GM19395 (cell line): ENCODE measurements at regions not wholly inside any gene's neighbourhood (a gene's known extent, or its start where the extent isn't known, plus 50 kb on each side); places are given as distances from the start of the nearest gene placed in this dataset.
"Not testable (repeated sequence)": the region's sequence is repeated elsewhere in the genome, so short reads cannot be mapped to it uniquely, and the experiment has no call there.

Source experiments
- ATAC-seq: cut with Tn5 transposase; IDR thresholded peaks from one replicate; pipeline ENCODE4 v1.9.1; 2021; ENCODE audit warnings: mild to moderate bottlenecking, moderate library complexity; ENCODE audit not compliant: unreplicated experiment

DNA sequence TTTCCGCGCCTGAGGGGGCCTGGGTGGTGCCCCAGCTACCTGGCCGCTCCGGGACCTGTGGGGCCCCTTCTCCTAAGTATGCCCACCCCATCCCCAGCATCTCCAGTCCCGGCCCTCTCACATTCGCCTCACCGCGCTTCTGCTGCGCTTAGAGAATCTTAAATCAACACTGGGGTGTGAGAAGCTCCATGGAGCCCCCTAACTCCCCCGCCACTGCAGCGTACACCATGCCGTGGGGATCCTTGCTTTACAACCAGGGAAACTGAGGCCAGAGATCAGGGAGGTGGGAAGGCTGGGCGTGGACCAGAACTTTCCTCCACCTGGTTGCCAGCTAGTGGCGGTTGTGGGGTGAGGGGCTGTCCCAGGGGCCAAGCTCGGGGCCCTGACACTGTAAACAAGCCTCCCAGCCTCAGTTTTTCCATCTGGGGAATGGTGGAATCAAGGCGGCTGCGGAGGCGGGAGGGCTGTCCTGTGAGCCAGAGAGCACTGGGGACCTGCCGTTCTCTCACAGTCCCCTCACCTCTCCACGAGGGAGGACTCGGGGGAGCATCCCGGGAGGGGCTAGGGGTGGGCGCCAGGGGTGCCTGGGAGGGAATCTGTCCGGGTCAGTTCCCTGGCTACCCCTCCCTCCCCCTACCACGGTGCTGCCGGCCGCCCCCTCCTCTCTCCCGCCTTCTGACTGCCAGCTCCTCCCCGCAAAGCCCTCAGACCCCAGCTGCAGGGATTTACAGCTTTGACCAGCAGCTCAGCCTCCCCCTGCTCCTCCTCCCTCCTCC is 161.2 kb downstream of the C9orf50 start:
- ATAC-seq: no peak

DNA sequence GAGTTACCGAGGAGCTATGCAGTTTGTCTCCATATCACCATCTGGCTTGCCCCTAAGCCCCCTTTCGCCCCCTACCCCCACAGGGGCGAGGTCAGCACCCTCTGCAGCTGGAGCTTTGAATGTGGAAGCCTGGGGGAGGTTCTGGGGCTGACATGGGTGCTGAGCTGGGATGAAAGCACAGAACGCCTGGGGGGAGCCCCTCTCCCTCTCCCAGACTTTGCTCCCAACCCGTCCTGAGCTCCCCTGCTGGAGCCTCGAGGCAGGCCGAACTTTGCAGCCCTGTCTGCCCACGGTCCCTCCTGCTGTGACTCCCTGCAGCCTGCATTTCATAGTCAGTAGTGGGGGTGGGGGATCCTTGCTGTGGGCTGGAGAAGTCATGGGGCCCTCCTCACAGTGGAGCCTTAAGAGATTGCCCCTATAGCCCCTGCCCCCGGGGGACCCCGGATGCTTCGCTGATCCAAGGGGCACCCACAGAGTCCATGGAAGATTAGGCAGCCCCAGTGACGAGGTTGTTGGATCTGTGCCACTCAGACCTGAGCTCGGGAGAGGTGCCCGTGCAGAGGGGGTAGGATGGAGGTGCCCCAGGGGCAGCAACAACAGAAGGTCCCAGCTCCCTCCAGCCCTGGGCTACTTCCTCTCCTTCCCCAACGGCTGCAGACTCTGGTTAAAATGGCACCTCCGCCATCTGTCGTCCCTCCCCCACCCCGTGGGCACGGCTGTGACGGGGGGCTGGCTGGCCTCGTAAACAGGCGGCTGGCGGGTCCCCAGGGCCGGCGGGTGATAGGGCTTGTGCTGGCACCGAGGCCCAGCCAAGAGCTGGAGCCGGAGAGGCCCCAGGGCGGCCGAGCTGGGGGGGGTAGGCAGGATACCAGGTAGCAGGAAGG is 162.0 kb downstream of the C9orf50 start:
- no peak for ATAC-seq

DNA sequence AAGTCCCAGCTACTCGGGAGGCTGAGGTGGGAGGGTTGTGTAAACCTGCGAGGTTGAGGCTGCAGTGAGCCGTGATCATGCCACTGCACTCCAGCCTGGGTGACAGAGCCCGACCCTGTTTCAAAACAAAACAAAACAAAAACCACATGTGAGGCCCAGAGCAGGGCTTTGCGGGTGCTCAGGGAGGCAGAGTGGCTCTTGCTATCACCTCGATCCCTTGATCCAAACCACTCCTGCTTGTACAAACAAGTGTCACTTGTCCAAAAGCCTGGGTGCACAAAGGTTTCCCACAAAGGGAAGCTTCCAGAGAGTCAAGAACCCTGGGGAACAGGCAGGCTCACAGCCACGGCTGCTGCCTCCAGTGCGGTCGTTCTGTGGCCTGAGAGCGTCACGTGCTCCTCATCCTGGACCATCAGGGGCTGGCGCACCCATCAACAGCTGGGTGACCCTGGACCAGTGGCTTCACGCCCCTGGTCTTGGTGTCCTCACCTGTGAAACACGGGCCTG is 162.7 kb downstream of the C9orf50 start:
- ATAC-seq: peak; percentile 59

DNA sequence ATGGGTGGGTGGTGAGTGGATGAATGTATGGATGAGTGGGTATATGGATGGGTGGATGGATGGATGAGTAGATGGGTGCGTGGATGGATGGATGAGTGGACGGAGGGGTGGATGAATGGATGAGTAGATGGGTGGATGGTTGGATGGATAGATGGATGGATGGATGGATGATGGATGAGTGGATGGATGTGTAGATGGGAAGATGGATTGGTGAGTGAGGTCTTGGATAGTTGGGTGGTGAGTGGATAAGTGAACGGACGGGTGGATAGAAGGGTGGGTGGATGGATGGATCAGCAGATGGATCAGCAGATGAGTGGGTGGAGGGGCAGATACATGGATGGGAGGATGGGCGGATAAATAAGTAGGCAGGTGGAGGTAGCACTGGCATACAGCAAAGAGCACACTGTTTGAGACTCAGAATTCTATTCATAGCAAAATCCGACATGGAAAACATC is 163.5 kb downstream of the C9orf50 start:
- ATAC-seq: no peak

DNA sequence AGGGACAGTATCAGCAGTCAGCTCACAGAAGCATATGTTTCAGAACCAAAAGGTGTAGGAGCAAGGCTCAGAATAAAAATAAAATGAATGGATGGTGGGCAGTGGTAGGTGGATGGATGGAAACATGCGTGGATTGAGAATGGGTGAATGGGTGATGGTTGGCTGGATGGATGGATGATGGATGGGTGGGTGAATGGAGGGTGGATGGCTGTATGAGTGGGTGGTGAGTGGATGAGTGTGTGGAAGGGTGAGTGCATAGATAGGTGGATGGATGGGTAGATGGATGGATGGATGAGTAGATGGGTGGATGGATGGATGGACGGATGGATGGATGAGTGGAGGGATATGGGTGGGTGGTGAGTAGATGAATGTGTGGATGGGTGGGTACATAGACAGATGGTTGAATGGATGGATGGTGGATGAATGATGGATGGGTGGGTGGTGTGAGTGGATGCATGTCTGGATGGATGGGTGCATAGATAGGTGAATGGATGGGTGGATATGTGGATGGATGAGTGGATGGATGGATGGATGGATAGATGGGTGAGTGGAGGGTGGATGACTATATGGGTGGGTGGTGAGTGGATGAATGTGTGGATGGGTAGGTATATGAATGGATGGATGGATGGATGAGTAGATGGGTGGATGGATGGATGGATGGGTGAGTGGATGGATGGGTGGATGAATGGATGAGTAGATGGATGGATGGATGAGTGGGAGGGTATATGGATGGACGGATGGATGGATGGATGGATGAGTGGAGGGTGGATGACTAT is 164.2 kb downstream of the C9orf50 start:
- no peak for ATAC-seq

DNA sequence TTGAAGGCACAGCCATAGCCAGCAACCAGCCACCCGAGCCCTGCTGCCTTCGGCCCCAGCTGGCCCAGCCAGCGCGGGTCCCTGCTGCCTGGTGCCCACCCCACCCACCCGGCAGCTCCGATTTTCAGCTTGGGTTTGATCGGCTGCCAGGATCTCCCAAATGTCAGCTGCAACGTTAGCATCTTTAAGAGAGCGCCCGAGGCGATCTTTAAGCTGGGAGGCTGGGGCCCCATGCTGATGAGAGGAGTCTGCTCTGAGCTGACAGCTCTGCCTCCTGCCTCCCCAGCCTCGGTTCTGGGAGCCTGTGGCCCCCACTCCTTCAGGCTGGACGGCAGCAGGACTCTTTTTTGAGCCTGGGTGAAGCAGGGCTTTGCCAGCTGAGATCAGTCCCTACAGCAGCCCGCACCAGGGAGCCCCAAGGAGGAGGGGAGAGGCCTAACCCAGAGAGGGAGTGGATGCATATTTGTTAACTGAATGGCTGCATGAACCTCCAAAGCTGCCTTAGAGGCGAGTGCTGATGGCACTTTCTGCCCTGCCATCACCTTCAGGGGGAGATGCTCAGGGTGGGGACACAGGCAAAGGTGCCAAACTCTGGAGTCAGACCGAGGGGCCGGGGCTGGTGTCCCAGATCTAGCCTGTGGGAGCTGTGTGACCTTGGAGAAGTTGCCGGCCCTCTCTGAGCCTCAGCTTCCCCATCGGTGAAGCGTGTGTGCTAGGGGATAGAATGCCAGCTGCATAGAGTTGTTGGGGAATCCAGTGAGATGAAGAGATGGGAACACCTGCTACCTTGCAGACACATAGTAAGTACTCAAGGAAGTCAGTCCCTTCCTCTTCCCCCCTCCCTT is 165.5 kb downstream of the C9orf50 start:
- ATAC-seq: no peak

DNA sequence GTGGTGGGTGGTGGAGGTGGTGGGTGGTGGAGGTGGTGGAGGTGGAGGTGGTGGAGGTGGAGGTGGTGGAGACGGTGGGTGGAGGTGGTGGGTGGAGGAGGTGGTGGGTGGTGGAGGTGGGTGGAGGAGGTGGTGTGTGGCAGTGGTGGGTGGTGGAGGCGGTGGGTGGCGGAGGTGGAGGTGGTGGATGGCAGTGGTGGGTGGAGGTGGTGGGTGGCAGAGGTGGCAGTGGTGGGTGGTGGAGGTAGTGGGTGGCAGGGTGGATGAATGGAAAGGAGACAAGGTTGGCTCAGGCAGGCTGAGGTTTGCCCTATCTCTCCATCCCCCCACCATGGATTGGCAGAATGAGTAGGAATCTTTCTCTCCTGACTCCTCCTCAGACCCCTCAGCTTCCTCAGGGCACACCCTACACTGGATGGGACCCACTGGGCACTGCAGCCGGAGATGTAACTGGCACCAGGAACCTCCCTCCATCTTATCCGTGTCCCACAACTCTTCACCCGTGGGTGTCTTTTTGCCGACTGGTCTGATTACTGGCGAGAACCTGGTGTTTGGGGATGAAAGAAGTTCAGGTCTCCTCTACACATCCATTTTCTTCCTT is 166.3 kb downstream of the C9orf50 start:
- ATAC-seq: no peak

DNA sequence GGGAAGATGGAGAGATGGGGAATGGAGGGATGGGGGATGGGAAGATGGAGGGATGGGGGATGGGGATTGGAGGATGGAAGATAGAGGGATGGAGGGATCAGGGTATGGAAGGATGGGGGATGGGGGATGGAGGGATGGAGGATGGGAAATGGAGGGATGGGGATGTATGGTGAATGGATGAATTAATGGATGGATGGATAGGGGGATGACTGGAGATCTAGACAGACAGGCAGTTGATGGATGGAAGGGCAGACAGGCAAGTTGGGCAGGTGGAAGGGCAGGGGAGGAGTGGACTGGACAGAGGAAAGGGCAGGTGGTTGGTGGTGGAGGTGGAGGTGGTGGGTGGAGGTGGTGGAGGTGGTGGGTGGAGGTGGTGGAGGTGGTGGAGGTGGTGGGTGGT is 167.2 kb downstream of the C9orf50 start:
- no peak for ATAC-seq

DNA sequence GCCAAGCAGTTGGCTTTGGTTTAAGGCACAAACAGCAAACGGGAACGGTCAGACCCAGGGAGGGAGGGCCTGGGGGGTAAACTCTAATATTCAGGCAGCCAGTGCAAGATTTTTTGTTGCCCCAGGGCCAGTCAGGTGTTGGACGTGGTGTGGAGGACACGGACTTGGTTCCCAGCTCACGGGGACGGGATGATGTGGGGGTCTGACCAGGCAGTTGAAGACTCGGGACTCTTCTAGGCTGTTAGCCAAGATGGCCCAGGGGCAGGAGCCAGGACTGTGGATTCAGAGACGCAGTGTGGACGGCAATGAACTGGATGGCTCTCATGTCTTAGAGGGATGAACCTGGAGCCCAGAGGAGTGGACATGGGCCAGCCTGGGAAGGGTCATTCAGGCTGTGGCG is 169.2 kb downstream of the C9orf50 start:
- no peak for ATAC-seq

DNA sequence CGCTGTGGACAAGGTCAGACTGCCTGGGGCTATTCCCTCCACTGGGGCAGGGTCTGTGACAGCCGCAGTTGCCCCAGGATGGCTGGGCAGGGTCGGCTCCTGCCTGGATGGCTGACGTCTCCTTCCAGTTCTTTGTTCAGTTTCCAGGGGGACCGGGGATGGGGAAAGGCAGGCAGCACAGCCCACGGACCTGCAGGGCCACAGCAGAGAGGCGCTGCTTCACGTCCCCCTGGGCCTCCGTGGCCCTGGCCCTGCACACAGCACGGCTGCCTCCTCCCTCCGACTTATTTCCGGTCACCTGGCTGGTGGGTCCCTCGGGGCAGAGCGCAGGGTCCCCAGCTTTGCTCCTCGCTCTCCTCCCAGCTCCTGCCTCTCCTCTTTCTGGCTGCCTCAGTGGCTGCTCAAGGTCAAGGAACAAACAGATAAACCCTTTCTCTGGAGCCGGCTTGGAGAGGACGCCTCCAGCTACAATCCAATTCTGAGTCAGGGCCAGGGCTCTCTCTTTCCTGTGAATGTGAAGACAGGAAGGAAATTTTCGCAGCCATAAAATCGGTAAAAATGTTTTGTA is 169.7 kb downstream of the C9orf50 start:
- no peak for ATAC-seq

DNA sequence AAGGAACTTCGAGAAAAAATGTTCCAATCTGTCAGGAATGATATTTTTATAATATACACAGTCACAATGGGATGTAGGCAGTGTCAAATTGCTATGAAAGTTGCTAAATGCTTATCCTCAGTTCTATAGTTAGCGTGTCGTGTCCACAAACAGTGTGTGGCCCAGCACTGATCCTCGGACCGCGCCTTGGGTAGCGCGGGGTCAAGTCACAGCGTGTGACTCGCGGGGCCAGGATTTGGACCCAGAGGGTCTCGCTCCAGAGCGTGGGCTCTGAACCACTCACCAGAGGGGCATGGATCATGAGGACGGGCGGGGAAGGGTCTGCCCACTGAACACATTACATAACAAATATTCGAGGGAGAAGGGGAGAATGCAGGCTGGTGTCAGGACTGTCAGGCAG is 171.8 kb downstream of the C9orf50 start:
- no peak for ATAC-seq

DNA sequence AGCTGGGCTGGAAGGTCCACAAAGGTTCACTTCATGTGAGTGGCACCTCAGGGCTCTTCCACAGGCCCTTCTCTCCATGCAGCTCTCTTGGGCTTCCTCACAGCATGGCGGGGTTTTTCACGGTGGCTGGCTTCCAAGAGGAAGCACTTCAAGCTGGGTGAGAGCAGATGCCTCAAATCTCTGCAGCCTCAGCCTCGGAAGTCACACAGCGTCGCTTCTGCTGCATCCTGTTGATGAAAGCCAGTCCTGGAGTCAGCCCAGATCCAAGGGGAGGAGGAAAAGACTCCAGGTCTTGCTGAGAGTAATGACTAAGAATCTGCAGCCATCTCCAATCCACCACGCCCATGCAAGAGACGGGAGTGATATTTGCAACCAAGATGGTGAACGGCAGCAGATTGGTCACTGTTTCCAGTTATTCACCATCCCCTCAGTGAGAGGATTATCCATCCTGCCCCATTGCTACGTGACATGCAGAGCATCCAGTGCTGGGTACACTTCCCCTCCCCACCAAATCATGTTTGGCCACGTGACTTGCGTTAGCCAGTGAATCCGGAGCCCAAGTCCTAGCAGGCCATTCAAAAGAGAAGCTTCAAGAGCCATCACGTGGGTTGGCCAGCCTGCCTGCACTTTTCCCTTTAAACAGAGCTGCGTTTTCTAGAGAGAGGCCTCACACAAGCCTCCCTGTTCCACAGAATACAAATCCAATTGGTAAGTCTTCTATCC is 173.9 kb downstream of the C9orf50 start:
- ATAC-seq: no peak

DNA sequence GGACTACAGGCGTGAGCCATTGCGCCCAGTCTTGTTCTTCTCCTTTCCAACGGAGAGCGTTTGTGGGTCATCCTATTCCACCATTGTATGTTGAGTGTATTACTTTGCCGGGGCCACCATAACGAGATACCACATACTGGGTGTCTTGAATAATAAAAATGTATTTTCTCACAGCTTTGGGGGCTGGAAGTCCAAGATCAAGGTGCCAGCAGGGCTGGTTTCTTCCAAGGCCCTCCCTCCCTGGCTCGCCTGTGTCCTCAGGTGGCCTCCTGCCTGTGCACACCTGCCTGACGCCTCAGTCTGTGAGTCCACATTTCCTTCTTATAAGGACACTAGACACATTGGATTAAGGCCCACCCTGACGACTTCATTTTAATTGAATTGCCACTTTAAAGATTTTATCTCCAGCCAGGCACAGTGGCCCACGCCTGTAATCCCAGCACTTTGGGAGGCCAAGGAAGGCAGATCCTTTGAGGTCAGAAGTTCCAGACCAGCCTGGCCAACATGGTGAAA is 175.1 kb downstream of the C9orf50 start:
- ATAC-seq: no peak

DNA sequence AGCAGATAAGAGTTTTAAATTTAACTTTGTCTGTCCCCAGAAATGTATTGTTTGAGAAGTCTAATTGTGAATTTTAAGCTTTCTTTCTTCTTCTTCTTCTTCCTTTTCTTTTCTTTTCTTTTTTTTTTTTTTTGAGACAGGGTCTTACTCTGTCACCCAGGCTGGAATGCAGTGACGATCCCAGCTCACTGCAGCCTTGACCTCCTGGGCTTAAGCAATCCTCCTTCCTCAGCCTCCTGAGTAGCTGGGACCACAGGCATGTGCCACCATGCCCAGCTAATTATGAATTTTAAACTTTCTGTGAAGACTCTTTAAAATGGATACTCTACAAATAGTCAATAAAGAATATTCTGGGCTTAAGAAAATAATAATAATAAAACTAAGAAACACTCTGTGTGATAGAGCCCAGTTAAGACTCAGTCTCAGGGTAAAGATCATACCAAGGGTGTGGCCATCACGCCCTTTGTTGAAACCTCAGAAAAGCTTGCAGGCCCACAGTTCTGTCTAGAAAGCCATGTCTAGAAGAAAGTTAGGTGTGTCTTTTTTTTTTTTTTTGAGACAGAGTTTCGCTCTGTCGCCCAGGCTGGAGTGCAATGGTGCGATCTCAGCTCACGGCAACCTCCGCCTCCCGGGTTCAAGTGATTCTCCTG is 177.3 kb downstream of the C9orf50 start:
- not testable (repeated sequence) for ATAC-seq

DNA sequence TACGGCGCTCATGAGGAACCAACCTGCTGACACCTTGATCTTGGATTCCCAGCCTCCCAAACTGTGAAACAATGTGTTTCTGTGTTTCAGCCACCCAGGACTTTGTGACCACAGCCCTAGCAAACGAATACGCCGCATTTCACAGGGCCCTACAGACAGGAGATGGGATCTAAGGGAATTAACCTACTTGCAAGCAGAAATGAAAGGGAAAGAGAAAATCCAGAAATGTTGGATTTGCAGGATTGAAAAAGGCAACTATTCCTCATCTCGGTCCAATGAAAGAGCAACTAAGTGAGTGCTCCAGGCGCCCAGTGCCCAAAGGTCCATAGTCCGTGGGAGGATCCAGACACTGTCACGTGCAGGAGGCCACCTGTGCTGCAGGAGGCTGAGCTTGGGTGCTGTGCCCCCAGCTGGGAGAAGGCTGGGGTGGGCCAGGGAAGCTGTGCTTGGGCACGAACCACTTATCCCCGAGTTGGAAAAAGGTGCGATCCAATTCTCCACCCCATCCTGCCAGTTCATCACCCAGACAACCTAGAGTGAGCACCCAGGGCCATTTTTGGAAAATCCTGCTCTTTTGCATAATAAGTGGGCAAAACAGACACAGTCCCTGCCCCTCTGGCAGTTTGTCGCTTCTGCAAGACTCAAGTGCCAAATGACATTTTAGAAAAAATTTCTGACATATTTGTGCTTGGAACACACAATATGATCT is 177.9 kb downstream of the C9orf50 start:
- no peak for ATAC-seq

DNA sequence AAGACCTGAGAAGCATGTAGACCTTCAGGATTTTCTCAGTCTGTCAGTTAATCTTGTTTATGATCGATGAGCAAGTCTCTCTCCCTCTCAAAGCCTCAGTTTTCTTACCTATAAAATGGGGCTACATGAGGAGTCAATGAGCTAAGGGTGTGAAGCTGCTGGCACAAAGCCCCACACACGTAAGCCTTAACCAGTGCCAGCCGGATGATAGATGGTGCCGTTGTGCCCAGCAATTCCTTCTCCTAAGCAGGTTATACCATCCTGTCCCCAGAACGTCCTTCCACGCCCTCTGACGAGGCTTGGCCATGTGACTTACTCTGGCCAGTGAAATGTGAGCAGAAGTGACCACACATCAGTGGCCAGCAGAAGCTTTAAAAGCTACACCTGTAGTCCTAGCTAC is 179.0 kb downstream of the C9orf50 start:
- ATAC-seq: no peak

DNA sequence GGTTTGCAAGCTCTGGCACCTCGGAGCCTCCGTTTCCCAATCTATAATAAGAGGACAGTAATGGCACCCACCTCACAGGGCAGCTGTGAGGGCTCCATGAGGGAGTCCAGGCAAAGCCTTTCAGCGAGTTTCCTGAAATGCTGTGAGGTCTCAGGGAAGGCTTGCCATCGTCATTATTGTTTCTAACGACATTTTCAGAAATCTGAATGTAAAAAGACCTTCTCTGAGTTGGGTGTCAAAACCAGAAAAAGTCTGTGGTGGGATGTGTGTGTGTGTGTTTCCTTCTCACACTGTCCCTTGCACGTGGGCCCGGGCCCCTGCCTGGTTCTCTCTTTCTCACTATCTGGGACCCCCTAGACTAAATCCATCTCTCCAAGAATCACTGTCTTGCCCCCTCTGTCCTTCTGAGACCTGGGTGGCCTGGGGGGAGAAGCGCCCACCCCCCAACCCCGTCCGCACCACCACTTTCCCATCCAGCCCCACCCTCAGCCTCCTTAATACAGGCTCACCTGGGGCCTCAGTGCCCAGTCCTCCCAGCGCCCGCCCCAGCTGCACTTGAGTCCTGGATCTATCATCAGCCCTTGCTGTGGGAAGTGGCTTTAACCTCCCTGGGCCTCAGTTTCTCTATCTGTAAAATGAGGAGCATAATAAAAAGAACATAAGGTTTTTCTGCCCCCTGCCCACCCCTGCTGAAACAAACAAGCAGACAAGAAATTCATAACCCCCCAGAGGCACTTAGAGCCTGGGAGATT is 180.3 kb downstream of the C9orf50 start:
- ATAC-seq: no peak
